Neural crest cell (in vitro differentiated cells): ENCODE measurements at regions not wholly inside any gene's neighbourhood (a gene's known extent, or its start where the extent isn't known, plus 50 kb on each side); places are given as distances from the start of the nearest gene placed in this dataset.

ENCODE experiments used
- DNase-seq: peaks from one replicate; pipeline ENCODE4 v3.0.0; 2021; ENCODE audit warnings: low read depth, mixed read lengths, low spot score
- H3K27ac Mint-ChIP-seq: one replicate; pipeline ENCODE4 v1.8.0; 2021; ENCODE audit warnings: mild to moderate bottlenecking, mixed read lengths; ENCODE audit not compliant: unreplicated experiment
- H3K27me3 Mint-ChIP-seq: 2 replicates; pipeline ENCODE4 v1.8.0; 2021; ENCODE audit warnings: low read depth, mild to moderate bottlenecking, mixed read lengths
- H3K36me3 Mint-ChIP-seq: 2 replicates; pipeline ENCODE4 v1.8.0; 2021; ENCODE audit warnings: low read depth, mild to moderate bottlenecking, mixed read lengths
- H3K4me1 Mint-ChIP-seq: 2 replicates; pipeline ENCODE4 v1.8.0; 2021; ENCODE audit warnings: mixed read lengths
- H3K4me3 Mint-ChIP-seq: one replicate; pipeline ENCODE4 v1.8.0; 2021; ENCODE audit warnings: mild to moderate bottlenecking, mixed read lengths
- H3K9me3 Mint-ChIP-seq: 2 replicates; pipeline ENCODE4 v1.8.0; 2021; ENCODE audit warnings: mixed read lengths
- TF ChIP-seq, protein P1 (sequence below): fragments of 200-600 bp; sonication (generic); conservative IDR thresholded peaks from 2 replicates; pipeline ENCODE4 v1.5.0; 2021; ENCODE audit warnings: antibody characterized with exemption, mild to moderate bottlenecking

DNA sequence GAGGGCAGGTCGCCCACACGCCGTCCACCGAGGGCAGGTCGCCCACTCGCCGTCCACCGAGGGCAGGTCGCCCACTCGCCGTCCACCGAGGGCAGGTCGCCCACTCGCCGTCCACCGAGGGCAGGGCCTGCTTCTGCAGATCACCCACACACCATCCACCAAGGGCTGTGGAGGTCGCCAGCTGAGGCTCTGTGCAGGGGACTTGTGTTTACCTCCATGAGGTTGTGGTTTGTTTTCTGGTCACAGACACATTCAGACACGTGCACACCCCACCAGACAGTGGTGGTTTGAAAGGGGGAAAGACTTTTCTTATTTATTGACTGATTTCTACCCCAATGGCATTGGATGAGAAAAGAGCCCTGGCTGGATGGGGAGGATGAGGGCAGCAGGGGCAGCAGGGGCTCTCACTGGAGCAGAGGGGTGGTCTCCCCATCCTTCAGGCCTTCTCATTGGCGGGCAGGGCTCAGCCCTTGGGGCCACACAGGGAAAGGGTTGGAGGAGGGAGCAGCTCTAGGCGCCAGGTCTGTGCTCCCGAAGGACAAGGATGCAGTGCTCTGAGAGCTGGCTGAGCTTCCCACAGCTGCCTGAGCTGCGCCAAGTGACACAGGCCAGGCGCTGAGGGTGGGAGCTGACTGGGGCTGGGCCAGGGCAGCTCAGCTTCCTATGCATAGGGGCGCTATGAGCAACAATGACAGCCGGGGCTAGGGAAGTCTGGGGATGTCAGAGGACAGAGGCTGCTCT is 252.6 kb upstream of the B3GAT1 start:
- Mint-ChIP-seq H3K4me1 (peaks cover 8% of the 10 kb centered on the region), H3K27me3 (no peaks in the 10 kb centered on the region), H3K36me3 (peaks cover 2% of the 10 kb centered on the region), H3K4me3 (no peak overlapping the region), H3K9me3 (no peaks in the 10 kb centered on the region), H3K27ac (no peak overlapping the region)
- no peak for DNase-seq
- TF ChIP-seq, protein P1, sequence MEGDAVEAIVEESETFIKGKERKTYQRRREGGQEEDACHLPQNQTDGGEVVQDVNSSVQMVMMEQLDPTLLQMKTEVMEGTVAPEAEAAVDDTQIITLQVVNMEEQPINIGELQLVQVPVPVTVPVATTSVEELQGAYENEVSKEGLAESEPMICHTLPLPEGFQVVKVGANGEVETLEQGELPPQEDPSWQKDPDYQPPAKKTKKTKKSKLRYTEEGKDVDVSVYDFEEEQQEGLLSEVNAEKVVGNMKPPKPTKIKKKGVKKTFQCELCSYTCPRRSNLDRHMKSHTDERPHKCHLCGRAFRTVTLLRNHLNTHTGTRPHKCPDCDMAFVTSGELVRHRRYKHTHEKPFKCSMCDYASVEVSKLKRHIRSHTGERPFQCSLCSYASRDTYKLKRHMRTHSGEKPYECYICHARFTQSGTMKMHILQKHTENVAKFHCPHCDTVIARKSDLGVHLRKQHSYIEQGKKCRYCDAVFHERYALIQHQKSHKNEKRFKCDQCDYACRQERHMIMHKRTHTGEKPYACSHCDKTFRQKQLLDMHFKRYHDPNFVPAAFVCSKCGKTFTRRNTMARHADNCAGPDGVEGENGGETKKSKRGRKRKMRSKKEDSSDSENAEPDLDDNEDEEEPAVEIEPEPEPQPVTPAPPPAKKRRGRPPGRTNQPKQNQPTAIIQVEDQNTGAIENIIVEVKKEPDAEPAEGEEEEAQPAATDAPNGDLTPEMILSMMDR: no peak

DNA sequence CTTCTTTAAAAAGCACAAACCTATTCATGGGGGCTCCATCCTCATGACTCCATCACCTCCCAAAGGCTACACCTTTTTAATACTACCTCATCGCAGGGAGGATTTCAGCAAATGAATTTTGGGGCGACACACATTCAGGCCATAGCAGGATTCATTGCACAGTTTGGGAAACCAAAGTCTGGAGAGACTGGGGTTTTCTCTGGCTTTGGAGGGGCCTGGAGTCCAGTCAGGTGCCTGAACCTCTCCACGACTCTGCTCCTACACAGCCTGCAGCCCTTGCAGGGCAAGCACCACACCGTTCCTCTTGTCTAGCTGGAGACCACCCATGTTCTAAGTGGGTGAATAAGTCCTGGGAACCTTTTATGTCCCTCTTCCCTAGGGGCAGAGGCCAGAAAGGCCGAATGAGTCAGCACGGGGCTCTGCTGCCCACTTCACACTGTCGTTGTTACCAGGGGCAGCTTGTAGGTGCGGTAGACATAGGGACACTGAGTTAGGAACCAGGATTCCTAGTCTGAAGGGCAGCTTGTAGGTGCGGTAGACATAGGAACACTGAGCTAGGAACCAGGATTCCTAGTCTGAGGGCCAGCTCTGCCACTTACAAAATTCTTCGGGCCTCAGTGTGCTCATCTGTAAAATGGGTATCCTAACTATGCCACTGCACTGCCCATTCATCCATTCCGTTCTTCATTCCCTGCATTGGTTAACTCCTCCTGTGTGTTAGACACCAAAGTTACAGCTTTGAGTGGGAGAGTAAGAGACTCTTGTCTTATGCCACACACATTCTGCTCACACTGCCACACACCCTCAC is 251.7 kb upstream of the B3GAT1 start:
- no peaks in the 10 kb centered on the region for H3K9me3 Mint-ChIP-seq
- peaks cover 2% of the 10 kb centered on the region for H3K36me3 Mint-ChIP-seq
- H3K4me1 Mint-ChIP-seq: peaks cover 8% of the 10 kb centered on the region
- DNase-seq: no peak
- H3K27ac Mint-ChIP-seq: no peak overlapping the region
- no peak overlapping the region for H3K4me3 Mint-ChIP-seq
- TF ChIP-seq, protein P1: no peak
- H3K27me3 Mint-ChIP-seq: no peaks in the 10 kb centered on the region

DNA sequence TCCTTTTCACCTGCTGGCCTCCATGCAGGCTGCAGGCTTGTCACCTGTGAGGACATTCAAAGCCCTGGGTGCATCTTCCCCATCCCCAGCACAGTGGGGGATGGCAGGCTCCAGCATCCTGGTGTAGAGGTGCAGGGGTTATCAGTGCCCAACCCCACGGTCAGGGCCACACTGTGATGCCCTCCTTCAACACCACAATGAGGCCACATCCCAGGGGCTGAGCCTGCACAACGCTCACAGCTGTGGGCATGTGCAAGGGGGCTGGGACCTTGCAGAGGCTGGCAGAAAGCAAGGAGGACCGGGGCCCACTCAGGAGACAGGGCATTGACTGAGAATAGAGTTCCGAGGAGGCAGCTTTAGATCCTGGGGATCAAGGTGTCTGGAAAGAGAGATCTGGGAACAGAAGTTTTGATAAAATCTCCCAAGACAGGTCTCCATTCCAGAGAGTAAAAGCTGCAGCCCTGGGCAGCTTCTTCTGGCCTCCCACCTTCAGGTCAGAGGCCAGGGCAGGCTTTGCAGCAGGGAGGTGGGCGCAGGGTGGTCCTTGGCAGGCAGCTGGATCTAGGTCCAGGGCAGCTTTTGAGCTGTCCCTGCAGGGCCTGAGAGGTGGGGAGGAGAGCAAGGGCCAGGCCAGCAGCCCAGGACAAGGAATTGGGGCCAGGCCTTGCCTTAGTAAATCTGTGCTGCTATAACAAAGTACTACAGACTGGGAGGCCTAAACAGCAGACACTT is 250.8 kb upstream of the B3GAT1 start:
- DNase-seq: no peak
- TF ChIP-seq, protein P1: no peak
- no peaks in the 10 kb centered on the region for H3K27me3 Mint-ChIP-seq
- peaks cover 8% of the 10 kb centered on the region for H3K4me1 Mint-ChIP-seq
- H3K9me3 Mint-ChIP-seq: no peaks in the 10 kb centered on the region
- no peak overlapping the region for H3K4me3 Mint-ChIP-seq
- peaks cover 2% of the 10 kb centered on the region for H3K36me3 Mint-ChIP-seq
- no peak overlapping the region for H3K27ac Mint-ChIP-seq

DNA sequence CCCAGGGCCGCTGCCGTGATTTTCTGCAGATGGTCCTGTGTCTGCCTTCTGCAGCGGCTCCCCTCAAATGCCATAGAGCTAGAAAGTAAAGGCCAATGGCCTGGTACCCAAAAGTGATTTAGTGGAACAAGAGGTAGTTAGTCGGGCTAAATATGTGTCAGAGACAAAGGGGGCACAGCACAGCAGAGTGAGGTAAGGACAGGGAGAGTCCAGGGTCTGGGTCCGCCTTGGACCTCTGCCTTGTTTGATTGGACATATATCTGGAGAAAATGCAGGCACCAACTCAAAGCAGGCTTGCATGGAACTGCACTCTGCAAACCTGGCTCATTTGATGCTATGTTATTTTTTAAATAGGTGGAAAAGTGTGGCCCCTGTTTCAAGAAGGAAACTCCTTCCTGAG is 249.6 kb upstream of the B3GAT1 start:
- Mint-ChIP-seq H3K27ac (no peak overlapping the region), H3K36me3 (peaks cover 2% of the 10 kb centered on the region), H3K9me3 (no peaks in the 10 kb centered on the region), H3K4me1 (peaks cover 8% of the 10 kb centered on the region), H3K4me3 (no peak overlapping the region), H3K27me3 (no peaks in the 10 kb centered on the region)
- TF ChIP-seq, protein P1: no peak
- DNase-seq: no peak

DNA sequence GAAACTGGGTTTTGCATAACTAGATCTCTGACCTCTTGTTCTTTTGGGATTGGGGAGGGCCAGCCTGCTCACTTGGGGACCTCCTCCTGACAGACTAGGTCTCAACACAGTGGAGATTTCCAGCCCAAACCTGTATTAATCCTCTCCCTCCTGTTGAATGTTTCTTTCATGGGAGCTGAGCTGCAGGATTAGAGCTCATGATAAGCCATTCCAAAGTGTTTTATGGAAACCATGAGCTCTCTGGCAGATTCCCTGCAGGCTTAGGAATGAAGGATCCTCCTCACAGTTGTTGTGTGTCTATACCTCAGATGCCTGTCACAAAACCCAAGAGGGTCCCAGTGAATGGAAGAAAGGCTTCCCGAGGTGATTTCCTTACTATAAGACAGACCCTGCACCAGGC is 248.4 kb upstream of the B3GAT1 start:
- Mint-ChIP-seq H3K4me1 (no peaks in the 10 kb centered on the region), H3K27me3 (no peaks in the 10 kb centered on the region), H3K4me3 (no peak overlapping the region), H3K36me3 (peaks cover 2% of the 10 kb centered on the region), H3K9me3 (no peaks in the 10 kb centered on the region), H3K27ac (no peak overlapping the region)
- TF ChIP-seq, protein P1: no peak
- no peak for DNase-seq
